ENCODE measurements at regions not wholly inside any gene's neighbourhood (a gene's known extent, or its start where the extent isn't known, plus 50 kb on each side); places are given as distances from the start of the nearest gene placed in this dataset.
A peak's percentile ranks its signal among the peaks of the same experiment; 100 is the strongest.

- no peak for DNase-seq
Observed at GRCh38 chr13:69391756-69392155, 715.9 kb upstream of the ATXN8OS start.

- DNase-seq, result no peak
Observed at GRCh38 chr13:69389899-69390298, 717.7 kb upstream of the ATXN8OS start.

GRCh38 chr13:69373747-69374425, 733.7 kb upstream of the ATXN8OS start:
- DNase-seq, result no peak

- no peak for DNase-seq
Observed at GRCh38 chr13:69363360-69363759, 744.3 kb upstream of the ATXN8OS start.

GRCh38 chr13:69331245-69331644, 776.4 kb upstream of the ATXN8OS start:
- no peak for DNase-seq

- peak; percentile 46 for DNase-seq
Observed at GRCh38 chr13:69324090-69324886, 783.3 kb upstream of the ATXN8OS start.

GRCh38 chr13:69319656-69320055, 788.0 kb upstream of the ATXN8OS start:
- DNase-seq, result no peak

- no peak for DNase-seq
Observed at GRCh38 chr13:69315039-69315438, 792.6 kb upstream of the ATXN8OS start.

- no peak for DNase-seq
Observed at GRCh38 chr13:69306766-69307165, 800.9 kb upstream of the ATXN8OS start.

- no peak for DNase-seq
Observed at GRCh38 chr13:69300131-69300530, 807.5 kb upstream of the ATXN8OS start.

GRCh38 chr13:69296130-69296529, 811.5 kb upstream of the ATXN8OS start:
- DNase-seq, result no peak

- no peak for DNase-seq
Observed at GRCh38 chr13:69292789-69293425, 814.7 kb upstream of the ATXN8OS start.

- DNase-seq, result no peak
Observed at GRCh38 chr13:69291292-69291906, 816.2 kb upstream of the ATXN8OS start.

GRCh38 chr13:69288026-69288425, 819.6 kb upstream of the ATXN8OS start:
- no peak for DNase-seq

GRCh38 chr13:69287050-69287698, 820.5 kb upstream of the ATXN8OS start:
- peak; percentile 31 for DNase-seq

GRCh38 chr13:69283837-69284236, 823.8 kb upstream of the ATXN8OS start:
- DNase-seq, result no peak

GRCh38 chr13:69283301-69283700, 824.3 kb upstream of the ATXN8OS start:
- DNase-seq, result no peak

- DNase-seq, result no peak
Observed at GRCh38 chr13:69280399-69280798, 827.2 kb upstream of the ATXN8OS start.

GRCh38 chr13:69279213-69279612, 828.4 kb upstream of the ATXN8OS start:
- DNase-seq, result no peak

GRCh38 chr13:69274231-69274630, 833.4 kb upstream of the ATXN8OS start:
- no peak for DNase-seq

GRCh38 chr13:69264362-69265334, 843.0 kb upstream of the ATXN8OS start:
- DNase-seq, result no peak

- no peak for DNase-seq
Observed at GRCh38 chr13:69243366-69243765, 864.3 kb upstream of the ATXN8OS start.
